ENCODE measurements at regions not wholly inside any gene's neighbourhood (a gene's known extent, or its start where the extent isn't known, plus 50 kb on each side); places are given as distances from the start of the nearest gene placed in this dataset.

- Histone ChIP-seq H3K4me3 (no peak overlapping the region), H3K27me3 (no peaks in the 10 kb centered on the region), H3K27ac (no peak overlapping the region), H3K36me3 (replicated peaks in 1 of 2) (no peaks in the 10 kb centered on the region), H3K4me1 (replicated peaks in 1 of 2) (peaks cover 8 to 20% of the 10 kb centered on the region in 2 donors), H3K9me3 (replicated peaks in 1 of 3) (no peaks in the 10 kb centered on the region)
- intact Hi-C loops (cut with DNase I), result no loop called here
- WGBS, 4 donors, result 95 to 100% (median 98%) methylated on average over 1 of the region's 1 CpG
- no peak for DNase-seq
- TF ChIP-seq, protein P1, sequence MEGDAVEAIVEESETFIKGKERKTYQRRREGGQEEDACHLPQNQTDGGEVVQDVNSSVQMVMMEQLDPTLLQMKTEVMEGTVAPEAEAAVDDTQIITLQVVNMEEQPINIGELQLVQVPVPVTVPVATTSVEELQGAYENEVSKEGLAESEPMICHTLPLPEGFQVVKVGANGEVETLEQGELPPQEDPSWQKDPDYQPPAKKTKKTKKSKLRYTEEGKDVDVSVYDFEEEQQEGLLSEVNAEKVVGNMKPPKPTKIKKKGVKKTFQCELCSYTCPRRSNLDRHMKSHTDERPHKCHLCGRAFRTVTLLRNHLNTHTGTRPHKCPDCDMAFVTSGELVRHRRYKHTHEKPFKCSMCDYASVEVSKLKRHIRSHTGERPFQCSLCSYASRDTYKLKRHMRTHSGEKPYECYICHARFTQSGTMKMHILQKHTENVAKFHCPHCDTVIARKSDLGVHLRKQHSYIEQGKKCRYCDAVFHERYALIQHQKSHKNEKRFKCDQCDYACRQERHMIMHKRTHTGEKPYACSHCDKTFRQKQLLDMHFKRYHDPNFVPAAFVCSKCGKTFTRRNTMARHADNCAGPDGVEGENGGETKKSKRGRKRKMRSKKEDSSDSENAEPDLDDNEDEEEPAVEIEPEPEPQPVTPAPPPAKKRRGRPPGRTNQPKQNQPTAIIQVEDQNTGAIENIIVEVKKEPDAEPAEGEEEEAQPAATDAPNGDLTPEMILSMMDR (IDR thresholded peaks at IDR 0.05), result no peak
- TF ChIP-seq POLR2A (IDR thresholded peaks at IDR 0.05), result no peak
These were observed 446.4 kb upstream of the ID2 start for GRCh38 chr2:8235419-8235818.

DNA sequence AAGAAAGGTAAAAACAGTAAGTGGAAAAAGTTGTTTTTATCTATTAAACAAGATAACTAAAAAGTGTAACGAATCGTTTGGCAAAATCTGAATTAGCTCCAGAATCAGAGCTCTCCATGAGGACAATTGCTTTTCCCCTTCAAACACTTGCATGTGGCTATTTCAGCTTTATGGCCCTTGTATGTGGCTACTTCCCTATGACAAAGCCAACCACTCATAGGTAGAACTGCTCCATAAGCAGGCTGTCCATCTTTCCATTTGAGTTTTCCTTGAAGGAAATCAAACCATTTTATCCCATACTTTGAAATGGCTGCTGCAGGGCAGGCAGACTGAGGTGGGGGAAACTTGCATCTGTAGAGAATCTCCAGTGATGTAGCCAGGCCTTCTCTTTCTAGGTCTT is 445.5 kb upstream of the ID2 start:
- 78 to 93% (median 91%) methylated on average over 2 of the region's 2 CpGs for WGBS, 4 donors
- peaks cover 8 to 20% of the 10 kb centered on the region in 2 donors for H3K4me1 ChIP-seq (replicated peaks in 1 of 2)
- TF ChIP-seq, protein P1 (IDR thresholded peaks at IDR 0.05), result no peak
- no peak for TF ChIP-seq POLR2A (IDR thresholded peaks at IDR 0.05)

GRCh38 chr2:8238521-8239230 is 443.2 kb upstream of the ID2 start:
- Histone ChIP-seq H3K36me3 (replicated peaks in 1 of 2) (no peaks in the 10 kb centered on the region), H3K4me1 (replicated peaks in 1 of 2) (peaks cover 8 to 20% of the 10 kb centered on the region in 2 donors), H3K4me3 (no peak overlapping the region), H3K27ac (peak overlapping the region in 1 of 5 donors; percentile 1), H3K27me3 (no peaks in the 10 kb centered on the region), H3K9me3 (replicated peaks in 1 of 3) (no peaks in the 10 kb centered on the region)
- 25 to 35% (median 28%) methylated on average over 8 of the region's 8 CpGs for WGBS, 4 donors
- DNase-seq, result peak in 3 of 7 donors; percentile 29 to 38 (median 32)
- intact Hi-C loops (cut with DNase I), result no loop called here
- TF ChIP-seq, protein P1 (IDR thresholded peaks at IDR 0.05), result no peak
- no peak for TF ChIP-seq POLR2A (IDR thresholded peaks at IDR 0.05)

More for the DNA sequence above, 445.5 kb upstream of the ID2 start:
- Histone ChIP-seq H3K36me3 (replicated peaks in 1 of 2) (no peaks in the 10 kb centered on the region), H3K27me3 (no peaks in the 10 kb centered on the region), H3K27ac (no peak overlapping the region), H3K9me3 (replicated peaks in 1 of 3) (no peaks in the 10 kb centered on the region), H3K4me3 (no peak overlapping the region)
- no peak for DNase-seq
- intact Hi-C loops (cut with DNase I), result no loop called here

DNA sequence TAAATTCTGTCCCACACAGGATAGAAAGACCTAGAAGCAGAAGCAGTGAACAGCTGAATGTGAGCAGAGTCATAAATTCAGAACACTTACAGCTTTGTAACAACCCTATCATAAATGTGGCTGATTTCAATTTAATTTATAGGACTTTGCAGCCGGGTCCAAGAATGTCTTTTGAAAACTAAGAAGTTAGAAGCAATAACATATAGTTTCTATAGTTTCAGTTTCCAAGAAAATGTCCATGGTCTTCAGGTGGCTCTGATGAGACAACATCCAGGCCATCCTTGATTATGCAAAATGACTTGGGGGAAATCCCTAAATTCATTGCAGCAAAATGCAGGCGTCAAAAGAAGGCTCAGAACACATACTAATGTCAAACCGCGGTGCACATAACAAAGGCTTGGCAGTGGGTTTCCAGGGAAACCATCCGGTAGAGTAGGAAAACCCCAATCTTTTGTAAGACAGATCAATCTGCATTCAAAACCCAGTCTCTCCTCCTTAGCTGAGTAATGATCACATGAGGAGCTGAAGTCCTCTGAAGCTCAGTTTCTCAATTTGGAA is 442.2 kb upstream of the ID2 start:
- intact Hi-C loops (cut with DNase I), result no loop called here
- Histone ChIP-seq H3K27me3 (no peaks in the 10 kb centered on the region), H3K36me3 (replicated peaks in 1 of 2) (no peaks in the 10 kb centered on the region), H3K9me3 (replicated peaks in 1 of 3) (no peaks in the 10 kb centered on the region), H3K27ac (no peak overlapping the region), H3K4me1 (replicated peaks in 1 of 2) (peaks cover 8 to 20% of the 10 kb centered on the region in 2 donors), H3K4me3 (no peak overlapping the region)
- DNase-seq, result no peak
- TF ChIP-seq, protein P1 (IDR thresholded peaks at IDR 0.05), result no peak
- no peak for TF ChIP-seq POLR2A (IDR thresholded peaks at IDR 0.05)
- WGBS, 4 donors, result 78 to 84% (median 78%) methylated on average over 5 of the region's 5 CpGs

Data from adrenal gland (tissue), 9 donors.